H9 (cell line): ENCODE measurements at regions not wholly inside any gene's neighbourhood (a gene's known extent, or its start where the extent isn't known, plus 50 kb on each side); places are given as distances from the start of the nearest gene placed in this dataset.
"Not testable (repeated sequence)": the region's sequence is repeated elsewhere in the genome, so short reads cannot be mapped to it uniquely, and the experiment has no call there.

Experiments used
- DNase-seq: peaks from one replicate; pipeline ENCODE4 v3.0.0-alpha.2; 2017
- H2AFZ ChIP-seq: one replicate; pipeline ENCODE4 v1.6.1; 2013; ENCODE audit warnings: mild to moderate bottlenecking, low read length, control low read depth, moderate library complexity
- H2AK5ac ChIP-seq: 2 replicates; pipeline ENCODE4 v1.6.1; 2013; ENCODE audit warnings: low read length, control low read depth, mixed read lengths; ENCODE audit not compliant: insufficient read length
- H2BK120ac ChIP-seq: one replicate; pipeline ENCODE4 v1.6.1; 2013; ENCODE audit warnings: low read depth, mild to moderate bottlenecking, low read length, control low read depth, inconsistent platforms; ENCODE audit not compliant: poor library complexity, severe bottlenecking
- H2BK12ac ChIP-seq: 2 replicates; pipeline ENCODE4 v1.6.1; 2013; ENCODE audit warnings: low read length, control low read depth, mixed read lengths, low read depth; ENCODE audit not compliant: insufficient read length
- H2BK15ac ChIP-seq: 2 replicates; pipeline ENCODE4 v1.6.1; 2013; ENCODE audit warnings: low read depth, low read length, control low read depth
- H2BK20ac ChIP-seq: one replicate; pipeline ENCODE4 v1.6.1; 2013; ENCODE audit warnings: low read depth, mild to moderate bottlenecking, low read length, control low read depth, inconsistent platforms; ENCODE audit not compliant: poor library complexity, severe bottlenecking
- H2BK5ac ChIP-seq: 2 replicates; pipeline ENCODE4 v1.6.1; 2013; ENCODE audit warnings: low read length, control low read depth, mixed read lengths; ENCODE audit not compliant: insufficient read length
- H3K14ac ChIP-seq: 2 replicates; pipeline ENCODE4 v1.6.1; 2013; ENCODE audit warnings: low read length, control low read depth; ENCODE audit not compliant: insufficient read depth
- H3K18ac ChIP-seq: 2 replicates; pipeline ENCODE4 v1.6.1; 2013; ENCODE audit warnings: low read depth, mild to moderate bottlenecking, mixed read lengths, low read length, control low read depth; ENCODE audit not compliant: insufficient read length
- H3K23ac ChIP-seq: 2 replicates; pipeline ENCODE4 v1.6.1; 2013; ENCODE audit warnings: low read length, control low read depth, mixed read lengths, low read depth; ENCODE audit not compliant: insufficient read length
- H3K23me2 ChIP-seq: 2 replicates; pipeline ENCODE4 v1.6.1; 2013; ENCODE audit warnings: low read depth, mild to moderate bottlenecking, mixed read lengths, low read length, control low read depth; ENCODE audit not compliant: insufficient read length, poor library complexity, severe bottlenecking
- H3K27ac ChIP-seq: 2 replicates; pipeline ENCODE4 v1.5.1; 2013; ENCODE audit warnings: low read length, control low read depth, mixed read lengths, low read depth; ENCODE audit not compliant: insufficient read length
- H3K27me3 ChIP-seq: 2 replicates; pipeline ENCODE4 v1.6.1; 2013; ENCODE audit warnings: low read length, control low read depth, inconsistent platforms; ENCODE audit not compliant: insufficient read depth
- H3K4ac ChIP-seq: 2 replicates; pipeline ENCODE4 v1.6.1; 2013; ENCODE audit warnings: low read depth, mild to moderate bottlenecking, control low read depth, inconsistent platforms, low read length, moderate library complexity
- H3K4me1 ChIP-seq: 2 replicates; pipeline ENCODE4 v1.6.1; 2013; ENCODE audit warnings: low read length, control low read depth, inconsistent platforms; ENCODE audit not compliant: insufficient read depth
- H3K4me2 ChIP-seq: 2 replicates; pipeline ENCODE4 v1.6.1; 2013; ENCODE audit warnings: low read length, control low read depth, mixed read lengths; ENCODE audit not compliant: insufficient read length, insufficient read depth
- H3K56ac ChIP-seq: 2 replicates; pipeline ENCODE4 v1.6.1; 2013; ENCODE audit warnings: low read depth, mild to moderate bottlenecking, mixed read lengths, low read length, control low read depth; ENCODE audit not compliant: insufficient read length
- H3K79me1 ChIP-seq: 2 replicates; pipeline ENCODE4 v1.6.1; 2013; ENCODE audit warnings: low read depth, mild to moderate bottlenecking, moderate library complexity, low read length, control low read depth, inconsistent platforms; ENCODE audit not compliant: insufficient read depth, poor library complexity, severe bottlenecking
- H3K79me2 ChIP-seq: 2 replicates; pipeline ENCODE4 v1.6.1; 2013; ENCODE audit warnings: low read length, control low read depth, inconsistent platforms; ENCODE audit not compliant: insufficient read depth
- H3K9ac ChIP-seq: 2 replicates; pipeline ENCODE4 v1.6.1; 2013; ENCODE audit warnings: low read length, control low read depth, mixed read lengths; ENCODE audit not compliant: insufficient read length; ENCODE audit errors: extremely low read depth
- H3K9me3 ChIP-seq: one replicate; pipeline ENCODE4 v1.6.1; 2013; ENCODE audit warnings: low read depth, low read length, inconsistent platforms; ENCODE audit not compliant: control insufficient read depth
- H3T11ph ChIP-seq: one replicate; pipeline ENCODE4 v1.6.1; 2013; ENCODE audit warnings: mild to moderate bottlenecking, low read length, control low read depth, inconsistent platforms
- H4K20me1 ChIP-seq: one replicate; pipeline ENCODE4 v1.6.1; 2013; ENCODE audit not compliant: control insufficient read depth, insufficient read length, insufficient read depth
- H4K5ac ChIP-seq: 2 replicates; pipeline ENCODE4 v1.6.1; 2013; ENCODE audit warnings: low read depth, mild to moderate bottlenecking, mixed read lengths, low read length, control low read depth; ENCODE audit not compliant: insufficient read length
- H4K8ac ChIP-seq: replicated peaks from 2 replicates; pipeline ENCODE4 v1.6.1; 2013; ENCODE audit warnings: low read length, control low read depth, mixed read lengths, low read depth; ENCODE audit not compliant: insufficient read length
- H4K91ac ChIP-seq: 2 replicates; pipeline ENCODE4 v1.6.1; 2013; ENCODE audit warnings: low read depth, mild to moderate bottlenecking, moderate library complexity, mixed read lengths, low read length, control low read depth; ENCODE audit not compliant: insufficient read length
- H3K27ac Mint-ChIP-seq, 3 experiments: 2 replicates in 2 of 3; 3 replicates in 1 of 3; pipeline ENCODE4 v1.8.0; 2020 to 2021; ENCODE audit warnings: mixed read lengths in 3 of 3, mild to moderate bottlenecking in 1 of 3, moderate library complexity in 1 of 3
- H3K27me3 Mint-ChIP-seq: 2 replicates; pipeline ENCODE4 v1.8.0; 2021; ENCODE audit warnings: low read depth, mild to moderate bottlenecking, moderate library complexity, mixed read lengths
- H3K36me3 Mint-ChIP-seq, 3 experiments: 2 replicates in 2 of 3; 3 replicates in 1 of 3; pipeline ENCODE4 v1.8.0; 2020 to 2021; ENCODE audit warnings: low read depth in 3 of 3, mixed read lengths in 3 of 3; ENCODE audit not compliant: insufficient read depth in 1 of 3
- H3K4me1 Mint-ChIP-seq, 2 experiments: 2 replicates each; pipeline ENCODE4 v1.8.0; 2020; ENCODE audit warnings: mixed read lengths in 2 of 2
- H3K4me3 Mint-ChIP-seq, 2 experiments: 2 replicates in 1 of 2; 3 replicates in 1 of 2; pipeline ENCODE4 v1.8.0; 2020 to 2021; ENCODE audit warnings: mild to moderate bottlenecking in 2 of 2, mixed read lengths in 2 of 2, moderate library complexity in 1 of 2
- H3K9me3 Mint-ChIP-seq, 2 experiments: 2 replicates in 1 of 2; 3 replicates in 1 of 2; pipeline ENCODE4 v1.8.0; 2020; ENCODE audit warnings: mild to moderate bottlenecking in 2 of 2, mixed read lengths in 2 of 2, moderate library complexity in 1 of 2
- CTCF ChIP-seq: fragments of 200-600 bp; sonication (generic); conservative IDR thresholded peaks from 3 replicates; pipeline ENCODE4 v1.8.0; 2021; ENCODE audit warnings: antibody characterized with exemption, mild to moderate bottlenecking
- WGBS: extraction: QIAGEN DNeasy Blood & Tissue Kit; methylation state at CpG from one replicate; pipeline ENCODE4 v1.1.7; 2013; ENCODE audit warnings: missing lambda C conversion rate, low lambda C conversion rate, mixed read lengths; ENCODE audit not compliant: insufficient read length; ENCODE audit errors: extremely low coverage; 5-methylcytosine and 5-hydroxymethylcytosine counted together

DNA sequence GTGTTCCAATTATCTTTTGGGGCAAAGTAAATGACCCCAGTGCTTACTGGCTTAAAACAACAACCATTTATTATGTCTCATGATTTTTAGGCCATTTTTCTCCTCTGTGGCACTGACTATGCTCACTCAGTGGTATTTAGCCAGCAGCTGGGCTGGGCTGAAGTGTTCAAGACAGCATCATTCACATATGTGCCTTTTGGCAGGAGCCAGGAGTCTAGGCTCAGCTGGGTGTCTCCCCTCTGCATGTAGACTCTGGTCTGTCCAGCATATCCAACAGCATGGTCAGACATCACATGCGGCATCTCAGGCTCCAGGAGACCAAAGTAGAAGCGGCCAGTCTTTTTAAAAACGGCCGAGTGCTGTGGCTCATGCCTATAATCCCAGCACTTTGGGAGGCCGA lies 120.3 kb upstream of the TOP1 start:
- Mint-ChIP-seq H3K9me3 (peaks cover 16 to 19% of the 10 kb centered on the region in 2 experiments; a peak in 4 of 5 replicates), H3K27ac (no peak overlapping the region)
- no peaks in the 10 kb centered on the region for H3K79me1 ChIP-seq

GRCh38 chr20:40909489-40909888 lies 119.1 kb upstream of the TOP1 start:
- H3K23me2 ChIP-seq, H2BK5ac ChIP-seq, H3K27me3 Mint-ChIP-seq, H3K14ac ChIP-seq, H3K79me2 ChIP-seq, H3K27ac Mint-ChIP-seq, H3K23ac ChIP-seq, H3K9me3 ChIP-seq, H3K4me1 ChIP-seq, DNase-seq, H3K4me3 Mint-ChIP-seq, H3K79me1 ChIP-seq, H2BK15ac ChIP-seq, H4K8ac ChIP-seq, H3K27me3 ChIP-seq, H3K18ac ChIP-seq, H3K4me1 Mint-ChIP-seq, H3K9ac ChIP-seq, H3K27ac ChIP-seq, H3K36me3 Mint-ChIP-seq, H4K20me1 ChIP-seq, H4K91ac ChIP-seq, H3K56ac ChIP-seq, H3T11ph ChIP-seq, H2AFZ ChIP-seq, H4K5ac ChIP-seq, H2BK20ac ChIP-seq, H2AK5ac ChIP-seq, H3K4me2 ChIP-seq, H3K4ac ChIP-seq, H2BK120ac ChIP-seq, H2BK12ac ChIP-seq: not testable (repeated sequence)
- peaks cover 16 to 19% of the 10 kb centered on the region in 2 experiments; a peak in 4 of 5 replicates for H3K9me3 Mint-ChIP-seq
- no CpG with 5 or more reads among the region's 16 CpGs for WGBS

More for the DNA sequence above, 120.3 kb upstream of the TOP1 start:
- Histone ChIP-seq H4K20me1 (no peaks in the 10 kb centered on the region), H3K9me3 (no peaks in the 10 kb centered on the region), H3K27ac (no peak overlapping the region), H4K8ac (no peak overlapping the region), H3K79me2 (no peaks in the 10 kb centered on the region), H3T11ph (no peak overlapping the region), H3K4me1 (no peaks in the 10 kb centered on the region), H4K5ac (no peak overlapping the region), H3K4me2 (no peak overlapping the region), H3K4ac (no peak overlapping the region), H2AK5ac (no peak overlapping the region), H3K9ac (no peak overlapping the region), H2BK120ac (no peak overlapping the region), H3K23me2 (no peaks in the 10 kb centered on the region), H2AFZ (no peak overlapping the region), H3K23ac (no peak overlapping the region), H2BK12ac (no peak overlapping the region), H3K18ac (no peak overlapping the region), H4K91ac (no peak overlapping the region), H2BK5ac (no peak overlapping the region), H3K56ac (no peak overlapping the region), H3K27me3 (no peaks in the 10 kb centered on the region), H2BK20ac (no peak overlapping the region), H3K14ac (no peak overlapping the region), H2BK15ac (no peak overlapping the region)
- H3K4me1 Mint-ChIP-seq: peaks cover 2 to 3% of the 10 kb centered on the region in 2 experiments; a peak in 2 of 4 replicates
- H3K27me3 Mint-ChIP-seq: peaks cover 3% of the 10 kb centered on the region; the same call in 1 of the 2 replicates
- H3K4me3 Mint-ChIP-seq: no peak overlapping the region
- H3K36me3 Mint-ChIP-seq: peaks cover 0 to 9% (median 4%) of the 10 kb centered on the region in 3 experiments; a peak in 3 of 7 replicates
- TF ChIP-seq CTCF: no peak
- WGBS: no CpG with 5 or more reads among the region's 5 CpGs
- no peak for DNase-seq
